ENCODE measurements at regions not wholly inside any gene's neighbourhood (a gene's known extent, or its start where the extent isn't known, plus 50 kb on each side); places are given as distances from the start of the nearest gene placed in this dataset.
"Not testable (repeated sequence)": the region's sequence is repeated elsewhere in the genome, so short reads cannot be mapped to it uniquely, and the experiment has no call there.

DNA sequence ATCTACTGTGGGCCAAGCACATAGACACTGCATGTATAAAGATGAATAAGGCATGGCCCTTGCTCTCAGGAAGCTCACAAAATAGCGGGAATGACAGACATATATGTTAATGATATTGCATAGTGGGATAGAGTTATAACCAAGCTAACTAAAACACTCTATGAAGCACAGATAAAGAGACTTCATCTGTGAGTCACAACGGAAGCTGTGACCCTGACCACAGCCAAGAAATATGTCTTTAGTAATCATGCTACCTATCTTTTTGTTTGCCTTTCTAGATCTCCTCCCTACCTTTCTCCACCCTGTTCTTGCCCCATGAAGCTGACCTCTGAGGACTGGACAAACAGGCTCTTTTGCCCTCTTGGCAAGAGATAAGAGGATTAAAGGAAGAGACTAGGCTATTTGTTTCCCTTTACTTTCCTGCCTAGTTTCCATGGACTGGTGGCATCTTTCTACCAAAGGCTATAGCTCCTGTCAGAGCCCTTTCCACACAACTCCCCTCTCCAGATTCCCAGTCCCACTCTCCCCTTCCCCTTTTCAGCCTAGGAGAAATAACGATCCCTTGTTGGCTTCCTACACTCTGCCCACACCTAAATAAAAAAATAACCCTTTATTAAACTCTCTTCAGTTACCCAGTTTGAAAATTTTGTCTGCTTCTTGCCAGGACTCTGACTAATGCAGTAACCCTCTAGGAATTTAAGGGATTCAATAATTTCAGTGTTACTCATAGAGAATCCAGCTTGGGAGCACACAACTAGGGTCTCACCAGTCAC is 504.9 kb upstream of the MARCKS start:
- no peak for DNase-seq (ENCODE audit: low read depth in 4 of 4, low spot score in 3 of 4)

DNA sequence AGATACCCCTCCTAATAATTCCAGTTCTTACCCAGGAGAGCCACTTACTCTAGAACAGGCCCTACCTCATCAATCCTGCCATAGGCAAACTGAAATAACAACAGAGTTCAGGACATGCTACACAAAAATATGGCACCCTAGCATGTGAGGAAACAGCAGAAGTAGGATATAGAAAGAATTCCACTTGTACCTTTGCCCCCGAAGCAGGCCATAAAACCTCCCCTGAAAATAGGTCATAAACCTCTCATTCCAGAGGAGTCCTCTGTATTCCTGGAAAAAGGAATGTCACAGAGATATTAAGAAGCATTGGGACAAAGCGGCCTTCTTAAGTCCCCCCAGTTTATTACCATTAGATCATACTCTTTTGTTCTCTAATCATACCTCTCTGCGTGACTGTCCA is 504.3 kb upstream of the MARCKS start:
- DNase-seq (ENCODE audit: low read depth in 4 of 4, low spot score in 3 of 4): no peak

DNA sequence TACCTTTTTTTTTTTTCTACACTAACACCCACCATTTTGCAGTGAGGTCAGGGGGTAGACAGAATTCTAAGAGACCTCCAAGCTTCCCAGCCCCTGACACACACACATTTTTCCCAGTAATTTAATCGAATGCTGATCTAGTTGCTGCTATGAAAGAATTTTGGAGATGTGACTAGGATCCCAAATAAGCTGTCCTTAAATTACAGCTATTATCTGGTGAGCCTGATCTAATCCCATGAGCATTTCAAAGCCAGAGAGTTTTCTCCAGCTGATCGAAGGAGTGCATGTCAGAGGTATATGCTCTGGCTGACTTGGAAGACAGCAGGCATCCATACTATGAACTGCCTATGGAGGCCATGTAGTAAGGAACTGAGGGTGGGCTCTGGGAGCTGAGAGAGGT is 503.8 kb upstream of the MARCKS start:
- no peak for DNase-seq (ENCODE audit: low read depth in 4 of 4, low spot score in 3 of 4)

DNA sequence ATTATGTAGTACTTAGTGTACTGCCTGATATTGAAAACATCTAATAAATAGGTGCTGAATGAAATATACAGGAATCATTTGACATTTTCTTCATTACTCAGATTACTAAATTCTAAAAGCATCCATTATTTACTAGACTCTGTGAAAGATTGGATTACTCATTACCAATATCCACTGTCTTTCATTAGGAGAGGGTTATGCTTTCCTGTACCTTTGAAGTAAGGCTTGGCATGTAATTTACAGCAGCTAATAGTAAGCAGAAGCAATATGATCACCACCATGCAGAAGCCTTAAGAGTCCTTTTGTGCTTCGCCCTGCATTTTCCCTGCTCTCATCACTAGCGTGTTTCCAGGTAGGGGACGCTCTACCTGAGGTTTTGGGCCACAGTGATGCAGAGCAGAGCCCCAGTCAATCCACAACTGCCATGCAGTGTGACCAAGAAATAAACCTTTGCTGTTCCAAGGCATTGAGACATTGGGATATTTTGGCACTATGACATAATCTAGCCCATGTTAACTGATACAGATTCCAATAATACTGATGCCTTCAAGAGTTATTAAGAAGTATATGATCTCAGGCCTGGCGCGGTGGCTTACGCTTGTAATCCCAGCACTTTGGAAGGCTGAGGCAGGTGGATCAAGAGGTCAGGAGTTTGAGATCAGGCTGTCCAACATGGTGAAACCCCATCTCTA is 502.8 kb upstream of the MARCKS start:
- no peak for DNase-seq (ENCODE audit: low read depth in 4 of 4, low spot score in 3 of 4)

DNA sequence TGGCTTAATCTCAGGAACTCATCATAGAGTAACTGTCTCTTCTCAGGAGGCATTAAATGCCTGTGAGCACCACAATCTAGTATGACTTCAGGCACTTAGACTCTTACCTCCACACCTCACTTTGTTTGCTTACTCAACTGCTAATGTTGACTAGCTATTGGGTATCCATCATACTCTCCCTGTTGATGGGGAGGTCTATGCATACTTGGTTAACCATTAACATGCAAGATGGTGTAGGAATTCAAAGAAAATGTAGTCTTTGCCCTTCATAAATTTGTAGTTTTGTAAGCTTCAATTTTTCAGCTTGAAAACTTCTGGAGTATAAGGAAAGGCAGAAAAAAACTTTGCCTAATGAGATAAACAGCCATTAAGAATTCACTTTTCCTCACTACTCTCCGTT is 501.0 kb upstream of the MARCKS start:
- DNase-seq (ENCODE audit: low read depth in 4 of 4, low spot score in 3 of 4): no peak

DNA sequence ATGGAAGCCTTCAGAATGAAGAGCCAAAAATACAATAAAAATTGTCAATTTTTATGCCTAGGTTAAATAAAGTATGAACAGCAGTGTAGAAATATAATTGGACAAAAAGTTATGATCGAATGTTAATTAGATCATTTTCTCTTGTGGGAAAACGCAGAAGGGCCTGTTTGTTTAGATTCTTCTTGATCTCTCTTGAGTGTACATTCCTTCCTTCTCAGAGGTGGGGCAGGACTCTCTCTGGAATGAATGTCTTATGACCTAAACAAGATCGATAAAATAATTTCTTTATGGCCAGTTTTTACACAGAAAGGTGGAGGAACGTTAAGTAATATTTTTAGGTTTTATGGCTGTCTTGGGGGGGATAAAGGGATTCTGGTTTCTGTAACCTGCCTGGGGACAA is 500.1 kb upstream of the MARCKS start:
- no peak for DNase-seq (ENCODE audit: low read depth in 4 of 4, low spot score in 3 of 4)

DNA sequence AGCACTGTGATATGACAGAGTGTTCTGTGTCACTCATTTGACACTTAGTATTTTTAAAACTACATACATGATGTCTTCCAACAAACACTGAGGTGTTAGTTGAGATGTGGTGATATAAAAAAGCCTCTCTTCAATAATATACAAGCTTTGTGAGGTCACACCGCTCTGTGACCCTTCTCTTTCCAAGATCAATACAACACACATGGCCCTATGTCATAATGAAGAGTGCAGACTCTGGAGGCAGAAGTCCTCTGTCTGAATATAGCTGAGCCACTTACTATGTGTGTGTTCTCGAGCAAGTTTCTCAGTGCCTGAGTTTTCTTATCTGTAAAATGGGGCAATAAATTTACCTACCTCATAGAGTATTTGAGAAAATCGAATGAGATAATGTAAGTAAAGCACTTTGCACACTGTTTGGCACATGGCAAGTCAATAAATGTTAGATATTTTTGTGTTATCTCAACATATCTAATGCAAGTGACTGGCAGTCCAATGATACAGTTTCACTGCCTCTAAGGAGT is 499.0 kb upstream of the MARCKS start:
- DNase-seq (ENCODE audit: low read depth in 4 of 4, low spot score in 3 of 4): no peak

DNA sequence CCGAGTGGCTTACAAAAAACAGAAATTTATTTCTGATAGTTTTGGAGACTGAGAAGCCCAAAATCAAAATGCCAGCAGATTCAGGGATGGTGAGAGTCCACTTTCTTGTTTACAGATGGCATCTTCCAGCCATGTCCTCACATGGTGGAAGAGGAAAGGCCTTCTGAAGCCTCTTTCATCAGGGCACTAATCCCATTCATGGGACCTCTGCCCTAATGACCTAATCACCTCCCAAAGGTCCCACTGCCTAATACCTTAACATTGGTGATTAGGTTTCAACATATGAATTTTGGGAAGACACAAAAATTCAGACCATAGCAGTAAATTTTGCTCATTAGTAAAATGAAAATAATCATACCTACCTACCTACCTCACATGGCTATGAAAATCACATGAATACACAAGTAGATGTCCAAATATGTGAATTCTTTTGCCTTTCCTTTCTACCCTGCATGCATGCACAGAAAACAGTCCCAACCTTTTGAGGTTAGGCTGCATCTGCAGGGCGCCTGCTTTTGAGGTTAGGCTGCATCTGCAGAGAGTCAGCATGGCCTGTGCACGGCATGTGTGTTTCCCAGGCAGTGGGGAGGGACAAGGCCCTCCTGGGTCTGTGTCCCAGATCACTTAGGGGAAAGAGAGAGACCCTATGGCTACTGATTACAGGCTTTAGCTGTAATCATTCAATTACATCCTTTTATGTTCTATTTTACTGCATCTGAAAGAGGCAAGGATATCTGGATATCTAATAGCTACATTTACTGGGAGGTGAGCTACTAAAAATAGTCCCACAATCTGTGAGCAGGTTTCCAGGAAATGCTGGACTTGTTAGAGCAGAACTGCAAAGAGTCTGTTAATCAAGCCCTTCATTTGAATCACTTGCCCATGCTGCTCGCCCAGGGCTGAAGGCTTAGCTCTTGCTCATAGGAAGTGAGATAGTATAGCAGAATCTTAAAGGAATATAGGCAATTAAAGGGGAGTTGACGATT is 497.7 kb upstream of the MARCKS start:
- no peak for DNase-seq (ENCODE audit: low read depth in 4 of 4, low spot score in 3 of 4)

DNA sequence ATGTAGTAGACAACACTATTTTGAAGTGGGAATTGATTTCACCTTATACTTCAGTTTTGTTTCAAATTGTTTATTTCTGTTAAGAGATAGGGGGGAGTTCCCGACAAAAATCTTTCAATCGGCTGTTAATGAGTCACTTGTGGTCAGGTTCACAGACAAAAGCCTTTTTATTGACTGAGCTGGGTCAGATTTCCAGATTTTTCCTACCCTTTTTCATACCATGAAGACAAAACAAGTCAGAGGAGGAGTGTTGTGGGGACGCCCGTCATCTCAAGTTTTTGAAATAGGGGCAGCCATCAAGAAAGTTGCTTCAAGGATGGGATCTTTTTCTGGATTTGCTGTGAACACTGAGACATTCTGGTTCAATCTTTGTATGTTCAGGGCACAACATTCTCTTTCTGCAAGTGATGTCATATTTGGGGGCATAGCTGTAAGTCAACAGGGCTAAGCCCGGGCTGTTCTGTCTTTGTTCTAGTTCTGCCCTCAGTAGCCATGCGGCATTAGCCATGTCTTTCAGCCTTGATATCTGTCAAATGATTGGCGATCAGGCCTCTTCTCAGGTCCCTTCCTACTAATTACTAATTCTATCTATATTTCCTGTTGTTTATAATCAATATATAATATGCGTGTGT is 496.0 kb upstream of the MARCKS start:
- no peak for DNase-seq (ENCODE audit: low read depth in 4 of 4, low spot score in 3 of 4)

DNA sequence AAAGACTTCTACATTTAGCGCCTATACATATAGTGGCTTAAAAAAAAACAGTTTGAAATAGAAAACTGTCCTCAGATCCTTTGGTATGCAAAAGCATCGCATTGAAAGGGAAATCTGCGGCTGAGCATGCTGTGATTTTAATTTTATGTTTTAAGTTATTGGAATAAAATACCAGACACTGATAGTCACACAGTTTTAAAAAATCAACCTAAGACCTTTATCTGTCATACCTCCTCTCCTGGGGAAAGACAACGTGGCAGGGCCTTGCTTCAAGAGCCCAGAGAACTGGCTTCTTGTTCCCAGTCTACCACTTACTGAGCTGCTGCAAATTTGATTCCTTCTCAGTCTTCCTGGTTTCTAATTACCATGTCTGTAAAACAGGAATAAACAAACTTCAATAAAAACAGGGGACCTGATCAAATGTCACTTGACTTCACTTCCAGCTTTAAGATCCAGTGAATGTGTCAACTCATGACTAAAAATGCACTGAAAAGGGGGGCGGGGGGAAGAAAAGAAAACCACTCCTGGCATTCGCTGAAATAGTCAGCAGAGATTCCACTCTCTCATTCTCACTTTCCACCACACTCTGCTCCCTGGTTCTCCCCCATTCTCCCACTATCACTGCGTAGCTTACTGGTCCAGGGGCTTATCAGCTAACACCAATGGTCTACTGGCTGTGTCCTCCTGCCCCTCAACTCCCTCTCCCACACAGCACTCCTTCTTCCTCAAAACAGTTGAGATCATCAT is 494.7 kb upstream of the MARCKS start:
- DNase-seq (ENCODE audit: low read depth in 4 of 4, low spot score in 3 of 4): no peak

DNA sequence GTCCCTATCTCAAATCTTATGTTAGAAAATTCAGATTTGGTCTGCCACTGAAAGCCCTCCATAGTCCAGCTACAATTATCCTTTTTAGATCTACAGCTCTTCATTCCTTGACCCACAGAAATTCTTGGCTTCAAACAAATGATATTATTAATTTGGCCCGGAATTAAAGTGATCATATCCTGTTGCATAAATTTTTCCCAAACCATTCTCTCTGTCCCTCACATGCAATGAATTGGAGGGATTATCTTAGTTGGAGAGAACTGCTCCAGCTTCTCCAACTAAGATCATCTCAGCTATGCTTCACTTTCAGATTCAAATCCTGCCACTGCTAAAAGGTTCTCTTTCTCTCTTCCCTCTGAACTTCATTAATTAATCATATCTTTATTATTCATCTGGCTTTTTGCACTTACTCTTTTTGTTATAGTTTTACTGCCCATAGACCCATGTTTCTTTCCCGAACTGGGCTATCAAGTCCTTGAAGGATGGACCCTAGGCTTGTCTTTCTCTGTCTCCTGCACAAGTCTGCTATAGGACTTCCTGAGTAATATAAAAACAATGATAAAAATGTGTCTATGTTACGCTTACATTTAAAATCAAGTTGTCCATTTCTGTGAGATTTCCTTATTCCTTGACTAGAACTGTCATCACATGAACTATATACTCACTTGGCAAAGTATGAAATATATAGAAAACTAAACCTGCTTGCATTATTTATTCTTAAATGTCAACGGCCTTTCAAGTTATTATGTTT is 493.9 kb upstream of the MARCKS start:
- DNase-seq (ENCODE audit: low read depth in 4 of 4, low spot score in 3 of 4): no peak

DNA sequence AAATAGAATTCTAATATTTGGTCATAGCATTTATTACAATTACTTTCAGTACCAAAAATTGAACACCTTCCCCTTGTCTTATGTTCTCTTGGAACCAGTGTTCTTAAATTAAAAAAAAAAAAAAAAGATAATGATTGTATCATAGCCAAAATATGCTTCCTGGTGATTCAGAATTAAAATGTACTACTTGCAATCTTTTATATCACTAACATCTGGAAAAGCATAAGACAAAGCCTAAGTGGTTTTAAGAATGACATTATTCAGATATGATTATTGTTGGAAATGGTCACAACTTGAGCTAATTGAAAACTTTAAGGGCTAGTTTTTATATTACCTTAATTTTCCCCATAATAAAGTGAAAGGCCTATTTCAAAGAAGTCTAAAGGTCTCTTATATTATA is 493.3 kb upstream of the MARCKS start:
- DNase-seq (ENCODE audit: low read depth in 4 of 4, low spot score in 3 of 4): no peak

DNA sequence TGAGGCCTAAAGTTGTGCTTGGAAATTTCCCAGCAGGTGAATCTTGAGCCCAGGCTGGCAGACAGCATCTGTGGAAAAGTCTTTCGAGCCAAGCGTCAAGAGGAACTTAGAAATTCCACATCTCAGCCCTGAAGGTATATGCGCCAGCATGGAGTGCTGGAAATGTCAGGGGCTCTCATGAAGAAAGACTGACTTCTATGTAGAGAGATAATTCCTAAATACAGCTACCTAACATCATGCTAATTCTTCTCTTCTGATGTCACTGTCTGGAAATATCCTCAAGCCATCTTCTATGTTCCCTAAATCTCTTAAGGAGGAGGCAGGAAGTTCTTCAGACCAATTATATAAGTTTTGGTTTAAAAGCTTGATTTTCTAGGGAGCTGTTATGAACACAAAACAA is 492.4 kb upstream of the MARCKS start:
- no peak for DNase-seq (ENCODE audit: low read depth in 4 of 4, low spot score in 3 of 4)

DNA sequence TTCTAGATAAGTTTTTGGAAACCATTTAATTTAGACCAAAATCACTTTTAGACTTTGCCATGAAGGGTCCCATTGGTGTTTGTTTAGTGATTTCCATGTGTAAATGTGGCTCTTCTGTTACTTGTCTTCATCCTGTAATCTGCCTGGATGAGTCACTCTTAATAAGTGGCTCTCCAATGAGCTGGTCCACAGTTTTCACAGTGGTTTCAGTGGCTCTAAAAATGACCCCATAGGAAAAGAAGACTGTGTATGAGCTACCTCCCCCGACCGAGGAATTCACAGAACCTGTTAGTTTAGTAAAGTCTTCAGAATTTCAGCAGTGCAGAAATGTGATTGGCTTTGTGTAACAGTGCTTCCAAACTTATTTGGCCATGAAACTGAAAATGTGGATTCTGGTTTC is 492.0 kb upstream of the MARCKS start:
- DNase-seq (ENCODE audit: low read depth in 4 of 4, low spot score in 3 of 4): no peak

DNA sequence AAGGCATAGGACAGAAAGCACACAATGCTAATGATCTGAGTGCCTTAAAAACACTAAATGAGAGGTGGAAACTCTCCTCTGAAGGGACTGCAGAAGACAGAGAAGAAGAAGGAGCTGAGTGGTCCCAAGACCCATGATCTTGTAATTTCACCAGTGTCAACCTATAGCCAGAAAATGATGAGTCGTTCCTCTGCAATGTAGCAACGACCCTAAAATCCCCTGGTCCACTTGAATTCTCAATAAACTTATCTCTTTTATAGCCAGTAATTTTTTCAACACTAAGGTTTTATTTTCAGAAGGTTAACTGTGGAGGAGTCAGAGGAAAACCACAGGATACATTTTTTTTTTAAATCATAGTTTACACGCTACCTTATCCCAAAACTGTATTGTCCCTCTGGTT is 490.6 kb upstream of the MARCKS start:
- DNase-seq (ENCODE audit: low read depth in 4 of 4, low spot score in 3 of 4): no peak

DNA sequence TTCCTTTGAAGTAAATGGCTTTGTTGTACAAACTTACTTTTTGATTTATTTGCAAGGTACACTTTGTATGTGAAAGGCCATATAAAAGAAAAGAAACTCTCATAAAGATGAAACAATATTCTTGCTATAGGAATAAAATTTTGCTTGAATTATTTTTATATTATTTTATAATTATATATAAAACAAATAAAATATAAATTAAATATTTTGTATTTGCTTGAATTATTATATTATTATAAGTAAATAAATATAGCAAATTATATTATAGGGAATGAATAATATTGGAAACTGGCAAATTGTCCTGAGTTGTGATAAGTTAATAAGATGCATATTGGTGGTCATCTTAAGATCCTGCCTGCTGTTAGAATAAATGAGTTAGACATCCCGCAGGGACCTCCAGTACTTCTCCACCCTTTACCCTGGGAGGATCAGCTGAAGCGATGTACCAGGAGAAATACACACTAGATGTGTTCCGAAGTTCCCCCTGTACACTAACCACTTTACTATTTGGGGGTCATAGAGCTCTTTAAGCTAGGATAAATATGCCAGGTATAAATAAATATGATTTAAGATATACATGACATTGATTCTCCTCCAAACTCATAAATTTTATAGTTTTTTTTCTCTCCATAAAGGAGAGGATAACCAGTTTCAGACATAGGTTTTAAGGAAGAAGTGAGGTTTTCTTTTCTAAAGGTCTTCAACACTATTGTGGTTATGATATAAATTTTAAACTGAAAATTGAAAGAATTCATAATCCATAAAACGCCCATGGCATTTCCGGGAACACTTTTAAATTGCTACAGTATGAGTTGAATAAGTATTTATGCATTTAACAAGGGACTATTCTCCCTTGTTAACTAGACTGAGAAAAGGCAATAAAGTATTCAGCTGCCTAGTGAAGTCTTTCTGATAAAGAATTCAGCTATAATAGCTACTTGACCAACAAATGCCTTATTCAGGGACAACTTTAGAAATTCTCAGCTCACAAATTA is 486.3 kb upstream of the MARCKS start:
- no peak for DNase-seq (ENCODE audit: low read depth in 4 of 4, low spot score in 3 of 4)

DNA sequence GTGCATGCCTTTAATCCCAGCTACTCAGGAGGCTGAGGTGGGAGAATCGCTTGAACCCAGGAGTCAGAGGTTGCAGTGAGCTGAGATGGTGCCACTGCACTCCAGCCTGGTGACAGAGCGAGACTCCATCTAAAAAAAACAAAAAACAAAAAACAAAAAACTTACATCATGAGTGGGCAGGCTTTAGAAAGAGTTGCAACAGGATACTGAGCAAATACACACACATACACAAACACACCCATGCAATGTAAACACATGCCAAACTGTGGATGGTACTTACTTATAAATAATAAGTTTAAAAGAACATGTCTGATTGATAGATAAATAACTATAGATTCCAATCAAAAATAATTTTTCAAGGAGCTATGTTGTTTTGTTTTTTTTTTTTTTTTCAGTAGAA is 481.7 kb upstream of the MARCKS start:
- not testable (repeated sequence) for DNase-seq (ENCODE audit: low read depth in 4 of 4, low spot score in 3 of 4)
